Activated T-helper 2 cell treated with anti-CD3 and anti-CD28 coated beads, Interferon-gamma antibody, Interleukin-2, Interleukin-4, amounts not matched to agents 10 μg/mL and 5 μg/mL and 100 μg/mL, durations not matched to agents 14 hours and 24 hours and 36 hours (primary cell): ENCODE measurements at regions not wholly inside any gene's neighbourhood (a gene's known extent, or its start where the extent isn't known, plus 50 kb on each side); places are given as distances from the start of the nearest gene placed in this dataset.
A peak's percentile ranks its signal among the peaks of the same experiment; 100 is the strongest.

ENCODE experiments used
- DNase-seq: peaks from one replicate; pipeline ENCODE4 v3.0.0; 2021; ENCODE audit warnings: low spot score
- H3K27ac Mint-ChIP-seq: one replicate; pipeline ENCODE4 v1.8.0; 2021; ENCODE audit warnings: mixed read lengths
- H3K27me3 Mint-ChIP-seq: one replicate; pipeline ENCODE4 v1.8.0; 2021; ENCODE audit warnings: low read depth, mixed read lengths
- H3K36me3 Mint-ChIP-seq: one replicate; pipeline ENCODE4 v1.8.0; 2021; ENCODE audit warnings: low read depth, mixed read lengths
- H3K4me1 Mint-ChIP-seq: one replicate; pipeline ENCODE4 v1.8.0; 2021; ENCODE audit warnings: low read depth, mixed read lengths
- H3K4me3 Mint-ChIP-seq: one replicate; pipeline ENCODE4 v1.8.0; 2021; ENCODE audit warnings: low read depth, mild to moderate bottlenecking, moderate library complexity, mixed read lengths
- H3K9me3 Mint-ChIP-seq: one replicate; pipeline ENCODE4 v1.8.0; 2021; ENCODE audit warnings: mixed read lengths
- intact Hi-C: fragments of 100-400 bp; cut with micrococcal nuclease; formaldehyde crosslinking; loops from one replicate; pipeline ENCODE4 v1.15.1; 2023

- no peaks in the 10 kb centered on the region for H3K36me3 Mint-ChIP-seq
- no peaks in the 10 kb centered on the region for H3K4me1 Mint-ChIP-seq
- H3K4me3 Mint-ChIP-seq, result no peak overlapping the region
- H3K9me3 Mint-ChIP-seq, result no peaks in the 10 kb centered on the region
- H3K27ac Mint-ChIP-seq, result no peak overlapping the region
- intact Hi-C loops, result no loop called here
- DNase-seq, result no peak
- H3K27me3 Mint-ChIP-seq, result peaks cover 5% of the 10 kb centered on the region
Observed at GRCh38 chr3:144264350-144264749, 292.7 kb downstream of the DIPK2A start.

- H3K9me3 Mint-ChIP-seq, result no peaks in the 10 kb centered on the region
- no peak for DNase-seq
- H3K27me3 Mint-ChIP-seq, result peaks cover 5% of the 10 kb centered on the region
- H3K27ac Mint-ChIP-seq, result no peak overlapping the region
- H3K4me3 Mint-ChIP-seq, result no peak overlapping the region
- intact Hi-C loops, result no loop called here
- H3K4me1 Mint-ChIP-seq, result no peaks in the 10 kb centered on the region
- H3K36me3 Mint-ChIP-seq, result no peaks in the 10 kb centered on the region
Observed at GRCh38 chr3:144264794-144265193, 293.2 kb downstream of the DIPK2A start.

- Mint-ChIP-seq H3K36me3 (no peaks in the 10 kb centered on the region), H3K4me1 (no peaks in the 10 kb centered on the region), H3K27me3 (peaks cover under 1% of the 10 kb centered on the region), H3K4me3 (no peak overlapping the region), H3K9me3 (no peaks in the 10 kb centered on the region), H3K27ac (no peak overlapping the region)
- intact Hi-C loops, result no loop called here
- DNase-seq, result no peak
Observed at GRCh38 chr3:144265542-144266100, 294.0 kb downstream of the DIPK2A start.

- H3K36me3 Mint-ChIP-seq, result no peaks in the 10 kb centered on the region
- H3K27me3 Mint-ChIP-seq, result peaks cover 5% of the 10 kb centered on the region
- H3K9me3 Mint-ChIP-seq, result no peaks in the 10 kb centered on the region
- no peak overlapping the region for H3K4me3 Mint-ChIP-seq
- DNase-seq, result no peak
- intact Hi-C loops, result no loop called here
- no peak overlapping the region for H3K27ac Mint-ChIP-seq
- peaks cover 3% of the 10 kb centered on the region for H3K4me1 Mint-ChIP-seq
Observed at GRCh38 chr3:144270100-144270499, 298.5 kb downstream of the DIPK2A start.

- intact Hi-C loops, result no loop called here
- H3K27ac Mint-ChIP-seq, result no peak overlapping the region
- no peaks in the 10 kb centered on the region for H3K9me3 Mint-ChIP-seq
Observed at GRCh38 chr3:144272680-144273079, 301.1 kb downstream of the DIPK2A start.

GRCh38 chr3:144273601-144274000, 302.0 kb downstream of the DIPK2A start:
- no peak for DNase-seq
- peaks cover 14% of the 10 kb centered on the region for H3K27me3 Mint-ChIP-seq
- no peak overlapping the region for H3K27ac Mint-ChIP-seq
- no peak overlapping the region for H3K4me3 Mint-ChIP-seq
- no peaks in the 10 kb centered on the region for H3K36me3 Mint-ChIP-seq
- H3K4me1 Mint-ChIP-seq, result peaks cover 5% of the 10 kb centered on the region
- H3K9me3 Mint-ChIP-seq, result no peaks in the 10 kb centered on the region
- intact Hi-C loops, result no loop called here

More at GRCh38 chr3:144272680-144273079, 301.1 kb downstream of the DIPK2A start:
- peaks cover 5% of the 10 kb centered on the region for H3K4me1 Mint-ChIP-seq
- no peak overlapping the region for H3K4me3 Mint-ChIP-seq
- no peak for DNase-seq
- no peaks in the 10 kb centered on the region for H3K36me3 Mint-ChIP-seq
- H3K27me3 Mint-ChIP-seq, result peaks cover 11% of the 10 kb centered on the region

GRCh38 chr3:144275005-144275404, 303.4 kb downstream of the DIPK2A start:
- Mint-ChIP-seq H3K9me3 (no peaks in the 10 kb centered on the region), H3K27ac (no peak overlapping the region), H3K4me3 (no peak overlapping the region), H3K27me3 (peaks cover 16% of the 10 kb centered on the region), H3K4me1 (peaks cover 5% of the 10 kb centered on the region), H3K36me3 (no peaks in the 10 kb centered on the region)
- intact Hi-C loops, result no loop called here
- no peak for DNase-seq

- no peak for DNase-seq
- peaks cover 16% of the 10 kb centered on the region for H3K27me3 Mint-ChIP-seq
- no peak overlapping the region for H3K27ac Mint-ChIP-seq
- H3K4me1 Mint-ChIP-seq, result no peaks in the 10 kb centered on the region
- intact Hi-C loops, result no loop called here
- no peaks in the 10 kb centered on the region for H3K9me3 Mint-ChIP-seq
- no peaks in the 10 kb centered on the region for H3K36me3 Mint-ChIP-seq
- no peak overlapping the region for H3K4me3 Mint-ChIP-seq
Observed at GRCh38 chr3:144282313-144282712, 310.7 kb downstream of the DIPK2A start.

GRCh38 chr3:144286235-144286910, 314.8 kb downstream of the DIPK2A start:
- Mint-ChIP-seq H3K27ac (no peak overlapping the region), H3K27me3 (peaks cover 23% of the 10 kb centered on the region), H3K4me3 (no peak overlapping the region), H3K9me3 (peaks cover 2% of the 10 kb centered on the region), H3K4me1 (no peaks in the 10 kb centered on the region), H3K36me3 (no peaks in the 10 kb centered on the region)
- no peak for DNase-seq
- intact Hi-C loops, result no loop called here

GRCh38 chr3:144287001-144287400, 315.4 kb downstream of the DIPK2A start:
- Mint-ChIP-seq H3K36me3 (no peaks in the 10 kb centered on the region), H3K4me1 (no peaks in the 10 kb centered on the region), H3K4me3 (no peak overlapping the region), H3K27ac (no peak overlapping the region), H3K9me3 (peaks cover 6% of the 10 kb centered on the region), H3K27me3 (peaks cover 26% of the 10 kb centered on the region)
- intact Hi-C loops, result no loop called here
- no peak for DNase-seq

- Mint-ChIP-seq H3K9me3 (peaks cover 12% of the 10 kb centered on the region), H3K27ac (no peak overlapping the region), H3K27me3 (peaks cover 26% of the 10 kb centered on the region), H3K36me3 (no peaks in the 10 kb centered on the region), H3K4me1 (no peaks in the 10 kb centered on the region), H3K4me3 (no peak overlapping the region)
- DNase-seq, result no peak
- intact Hi-C loops, result no loop called here
Observed at GRCh38 chr3:144289057-144289456, 317.4 kb downstream of the DIPK2A start.

- H3K9me3 Mint-ChIP-seq, result peaks cover 12% of the 10 kb centered on the region
- H3K4me1 Mint-ChIP-seq, result peaks cover 21% of the 10 kb centered on the region
- no peaks in the 10 kb centered on the region for H3K36me3 Mint-ChIP-seq
- no peak overlapping the region for H3K4me3 Mint-ChIP-seq
- intact Hi-C loops, result loop anchor here (5.0 kb wide), 1 partner anchor 323 kb away; the partner anchor contains the start of gene DIPK2A
- no peak overlapping the region for H3K27ac Mint-ChIP-seq
- no peak for DNase-seq
- H3K27me3 Mint-ChIP-seq, result peaks cover 15% of the 10 kb centered on the region
Observed at GRCh38 chr3:144294659-144295538, 323.3 kb downstream of the DIPK2A start.

GRCh38 chr3:144295613-144296012, 324.0 kb downstream of the DIPK2A start:
- intact Hi-C loops, result loop anchor here (5.0 kb wide), 1 partner anchor 323 kb away; the partner anchor contains the start of gene DIPK2A
- Mint-ChIP-seq H3K36me3 (no peaks in the 10 kb centered on the region), H3K27me3 (peaks cover 17% of the 10 kb centered on the region), H3K4me3 (peak overlapping the region; percentile 4), H3K4me1 (peaks cover 21% of the 10 kb centered on the region), H3K9me3 (peaks cover 12% of the 10 kb centered on the region), H3K27ac (no peak overlapping the region)
- no peak for DNase-seq
